Progenitor cell of endocrine pancreas (in vitro differentiated cells): ENCODE measurements at regions not wholly inside any gene's neighbourhood (a gene's known extent, or its start where the extent isn't known, plus 50 kb on each side); places are given as distances from the start of the nearest gene placed in this dataset.
"Not testable (repeated sequence)": the region's sequence is repeated elsewhere in the genome, so short reads cannot be mapped to it uniquely, and the experiment has no call there.

ENCODE experiments used
- DNase-seq: peaks from one replicate; pipeline ENCODE4 v3.0.0; 2021; ENCODE audit warnings: low spot score; ENCODE audit not compliant: unreplicated experiment
- H3K27ac Mint-ChIP-seq: 2 replicates; pipeline ENCODE4 v1.8.0; 2021; ENCODE audit warnings: mild to moderate bottlenecking, moderate library complexity, mixed read lengths
- H3K27me3 Mint-ChIP-seq: 2 replicates; pipeline ENCODE4 v1.8.0; 2021; ENCODE audit warnings: mixed read lengths
- H3K36me3 Mint-ChIP-seq: 2 replicates; pipeline ENCODE4 v1.8.0; 2022; ENCODE audit warnings: mixed read lengths; ENCODE audit not compliant: insufficient read depth
- H3K4me1 Mint-ChIP-seq: 2 replicates; pipeline ENCODE4 v1.8.0; 2021; ENCODE audit warnings: low read depth, mixed read lengths
- H3K4me3 Mint-ChIP-seq: 2 replicates; pipeline ENCODE4 v1.8.0; 2021; ENCODE audit warnings: low read depth, mild to moderate bottlenecking, moderate library complexity, mixed read lengths
- H3K9me3 Mint-ChIP-seq: 2 replicates; pipeline ENCODE4 v1.8.0; 2021; ENCODE audit warnings: low read depth, mixed read lengths
- CTCF ChIP-seq: fragments of 200-600 bp; sonication (generic); IDR thresholded peaks from one replicate; pipeline ENCODE4 v1.5.0; 2021; ENCODE audit warnings: antibody characterized with exemption, mild to moderate bottlenecking; ENCODE audit not compliant: unreplicated experiment

GRCh38 chr7:145845345-145845744 lies 271.3 kb upstream of the CNTNAP2 start:
- no peak for TF ChIP-seq CTCF
- no peaks in the 10 kb centered on the region for H3K36me3 Mint-ChIP-seq
- DNase-seq: no peak
- H3K9me3 Mint-ChIP-seq: no peaks in the 10 kb centered on the region
- H3K27ac Mint-ChIP-seq: no peak overlapping the region
- H3K27me3 Mint-ChIP-seq: no peaks in the 10 kb centered on the region
- no peaks in the 10 kb centered on the region for H3K4me1 Mint-ChIP-seq
- no peak overlapping the region for H3K4me3 Mint-ChIP-seq

- H3K36me3 Mint-ChIP-seq: no peaks in the 10 kb centered on the region
- H3K27me3 Mint-ChIP-seq: no peaks in the 10 kb centered on the region
- H3K4me3 Mint-ChIP-seq: no peak overlapping the region
- TF ChIP-seq CTCF: no peak
- H3K9me3 Mint-ChIP-seq: peaks cover 9% of the 10 kb centered on the region
- peaks cover 5% of the 10 kb centered on the region for H3K4me1 Mint-ChIP-seq
- DNase-seq: no peak
- no peak overlapping the region for H3K27ac Mint-ChIP-seq
These were observed 276.8 kb upstream of the CNTNAP2 start for GRCh38 chr7:145839814-145840213.

GRCh38 chr7:145831616-145832206 lies 284.9 kb upstream of the CNTNAP2 start:
- no peak for DNase-seq
- TF ChIP-seq CTCF: no peak
- H3K27me3 Mint-ChIP-seq: no peaks in the 10 kb centered on the region
- no peaks in the 10 kb centered on the region for H3K4me1 Mint-ChIP-seq
- H3K36me3 Mint-ChIP-seq: no peaks in the 10 kb centered on the region
- H3K27ac Mint-ChIP-seq: no peak overlapping the region
- peaks cover 9% of the 10 kb centered on the region for H3K9me3 Mint-ChIP-seq
- H3K4me3 Mint-ChIP-seq: no peak overlapping the region

GRCh38 chr7:145817687-145818086 lies 298.9 kb upstream of the CNTNAP2 start:
- Mint-ChIP-seq H3K4me1 (no peaks in the 10 kb centered on the region), H3K9me3 (peaks cover 8% of the 10 kb centered on the region), H3K27ac (no peak overlapping the region), H3K36me3 (no peaks in the 10 kb centered on the region), H3K4me3 (no peak overlapping the region), H3K27me3 (no peaks in the 10 kb centered on the region)
- DNase-seq: no peak
- TF ChIP-seq CTCF: no peak

- no peak for TF ChIP-seq CTCF
- DNase-seq: no peak
- Mint-ChIP-seq H3K4me1 (no peaks in the 10 kb centered on the region), H3K9me3 (no peaks in the 10 kb centered on the region), H3K27me3 (peaks cover 2% of the 10 kb centered on the region), H3K36me3 (no peaks in the 10 kb centered on the region), H3K4me3 (no peak overlapping the region), H3K27ac (no peak overlapping the region)
These were observed 304.4 kb upstream of the CNTNAP2 start for GRCh38 chr7:145812218-145812617.

GRCh38 chr7:145805496-145805895 lies 311.1 kb upstream of the CNTNAP2 start:
- H3K36me3 Mint-ChIP-seq, H3K9me3 Mint-ChIP-seq, DNase-seq, H3K27ac Mint-ChIP-seq, H3K4me1 Mint-ChIP-seq, H3K27me3 Mint-ChIP-seq, H3K4me3 Mint-ChIP-seq: not testable (repeated sequence)
